Dendritic cell treated with granulocyte-macrophage colony-stimulating factor and Interleukin-4, amounts not matched to agents 40 ng/mL and 50 ng/mL, for 4 days (primary cell): ENCODE measurements at regions not wholly inside any gene's neighbourhood (a gene's known extent, or its start where the extent isn't known, plus 50 kb on each side); places are given as distances from the start of the nearest gene placed in this dataset.
"Not testable (repeated sequence)": the region's sequence is repeated elsewhere in the genome, so short reads cannot be mapped to it uniquely, and the experiment has no call there.

Experiments used
- H3K27ac Mint-ChIP-seq: one replicate; pipeline ENCODE4 v1.8.0; 2022; ENCODE audit warnings: mild to moderate bottlenecking, mixed read lengths
- H3K27me3 Mint-ChIP-seq: one replicate; pipeline ENCODE4 v1.8.0; 2022; ENCODE audit warnings: mild to moderate bottlenecking, mixed read lengths
- H3K36me3 Mint-ChIP-seq: one replicate; pipeline ENCODE4 v1.8.0; 2022; ENCODE audit warnings: low read depth, mixed read lengths
- H3K4me1 Mint-ChIP-seq: one replicate; pipeline ENCODE4 v1.8.0; 2022; ENCODE audit warnings: low read depth, mixed read lengths
- H3K4me3 Mint-ChIP-seq: one replicate; pipeline ENCODE4 v1.8.0; 2022; ENCODE audit warnings: mild to moderate bottlenecking, moderate library complexity, mixed read lengths
- H3K9me3 Mint-ChIP-seq: one replicate; pipeline ENCODE4 v1.8.0; 2022; ENCODE audit warnings: mixed read lengths
- intact Hi-C: fragments of 100-400 bp; cut with micrococcal nuclease; formaldehyde crosslinking; loops from one replicate; pipeline ENCODE4 v1.15.0; 2022

DNA sequence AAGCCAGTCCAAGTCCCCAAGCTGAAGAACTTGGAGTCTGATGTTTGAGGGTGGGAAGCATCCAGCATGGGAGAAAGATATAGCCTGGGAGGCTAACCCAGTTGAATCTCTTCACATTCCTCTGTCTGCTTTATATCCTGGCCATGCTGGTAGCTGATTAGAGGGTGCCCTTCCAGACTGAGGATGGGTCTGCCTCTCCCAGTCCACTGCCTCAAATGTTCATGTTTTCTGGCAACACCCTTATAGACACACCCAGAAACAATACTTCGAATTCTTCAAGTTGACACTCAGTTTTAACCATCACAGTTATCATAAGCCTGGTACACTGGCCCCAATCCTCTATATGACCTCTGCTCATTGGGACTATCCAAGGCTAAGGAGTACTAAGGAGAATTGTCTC lies 124.1 kb upstream of the WDR1 start:
- H3K27me3 Mint-ChIP-seq: peaks cover 19% of the 10 kb centered on the region
- no peak overlapping the region for H3K27ac Mint-ChIP-seq
- no peaks in the 10 kb centered on the region for H3K36me3 Mint-ChIP-seq
- H3K9me3 Mint-ChIP-seq: no peaks in the 10 kb centered on the region
- no peak overlapping the region for H3K4me3 Mint-ChIP-seq
- peaks cover 11% of the 10 kb centered on the region for H3K4me1 Mint-ChIP-seq
- intact Hi-C loops: no loop called here

DNA sequence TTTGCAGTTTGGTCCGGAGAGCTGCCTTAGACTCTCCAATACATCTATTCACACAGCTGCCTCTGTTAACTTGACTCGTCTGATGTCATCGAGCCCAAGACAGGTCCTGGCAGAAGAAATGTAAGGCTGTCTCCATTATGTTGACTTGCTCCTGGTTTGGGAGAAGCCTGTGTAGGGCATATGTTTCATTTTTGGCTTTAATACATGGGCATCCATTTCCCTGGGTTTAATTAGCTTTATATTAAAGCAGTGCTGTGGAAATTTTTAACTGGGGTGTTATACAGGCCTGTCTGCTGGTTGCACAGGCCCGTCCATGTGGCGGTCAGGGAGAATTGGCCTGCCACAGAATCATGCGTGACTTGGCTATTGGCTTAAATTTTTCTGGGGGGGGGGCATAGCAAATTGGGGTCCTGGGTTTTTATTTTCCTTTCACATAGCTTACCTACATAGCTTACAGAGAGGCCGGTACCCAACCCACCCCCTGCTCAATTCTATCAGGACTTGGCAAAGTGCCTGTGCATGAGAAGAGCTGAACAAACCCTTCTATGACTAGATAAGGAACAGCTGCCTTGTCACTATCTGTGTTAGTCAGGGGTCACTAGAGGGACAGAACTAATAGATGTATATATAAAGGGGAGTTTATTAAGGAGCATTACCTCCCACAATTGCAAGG lies 123.5 kb upstream of the WDR1 start:
- peaks cover 22% of the 10 kb centered on the region for H3K27me3 Mint-ChIP-seq
- intact Hi-C loops: no loop called here
- no peaks in the 10 kb centered on the region for H3K9me3 Mint-ChIP-seq
- H3K27ac Mint-ChIP-seq: no peak overlapping the region
- peaks cover 5% of the 10 kb centered on the region for H3K4me1 Mint-ChIP-seq
- H3K4me3 Mint-ChIP-seq: no peak overlapping the region
- no peaks in the 10 kb centered on the region for H3K36me3 Mint-ChIP-seq

DNA sequence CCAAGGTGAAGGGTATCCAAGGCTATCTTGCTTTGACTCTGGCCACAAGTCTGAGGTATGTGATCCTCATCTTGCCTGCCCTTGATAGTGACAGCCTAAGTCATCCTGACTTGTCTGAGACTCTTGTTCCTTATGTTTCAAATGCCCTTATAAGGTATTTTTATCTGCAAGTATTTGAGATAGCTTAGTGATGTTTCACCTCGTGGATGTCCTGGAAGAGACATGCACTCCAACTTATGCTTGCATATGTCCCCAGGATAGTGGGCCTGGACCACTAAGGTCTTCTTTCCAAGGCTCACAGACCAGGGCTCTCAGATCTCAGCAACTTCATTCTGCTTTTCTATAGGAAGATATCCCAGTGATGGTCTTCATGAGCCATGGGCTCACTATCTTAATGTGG lies 120.5 kb upstream of the WDR1 start:
- Mint-ChIP-seq H3K27ac (no peak overlapping the region), H3K4me3 (no peak overlapping the region), H3K27me3 (peaks cover 15% of the 10 kb centered on the region), H3K9me3 (no peaks in the 10 kb centered on the region), H3K4me1 (no peaks in the 10 kb centered on the region), H3K36me3 (no peaks in the 10 kb centered on the region)
- intact Hi-C loops: no loop called here

DNA sequence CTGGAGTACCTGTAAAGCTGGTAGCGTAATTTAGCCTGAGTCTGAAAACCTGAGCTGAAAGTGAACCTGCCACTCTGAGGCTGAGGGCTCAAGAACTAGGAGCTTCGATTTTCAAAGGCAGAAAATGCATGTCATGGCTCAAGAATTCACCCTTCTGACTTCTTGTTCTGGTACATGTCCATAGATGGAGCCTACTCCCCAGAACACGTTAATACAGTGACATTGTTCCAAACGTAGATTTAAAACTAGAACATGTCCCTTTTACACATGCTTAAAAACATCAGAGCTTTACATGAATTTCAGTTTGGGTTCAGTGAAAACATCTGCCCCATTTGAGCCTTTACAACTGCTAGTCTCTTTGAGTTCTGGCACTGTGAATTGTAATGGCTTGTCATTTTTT lies 115.5 kb upstream of the WDR1 start:
- Mint-ChIP-seq H3K36me3 (no peaks in the 10 kb centered on the region), H3K9me3 (no peaks in the 10 kb centered on the region), H3K4me3 (no peak overlapping the region), H3K4me1 (no peaks in the 10 kb centered on the region), H3K27ac (no peak overlapping the region), H3K27me3 (peaks cover 9% of the 10 kb centered on the region)
- intact Hi-C loops: no loop called here

DNA sequence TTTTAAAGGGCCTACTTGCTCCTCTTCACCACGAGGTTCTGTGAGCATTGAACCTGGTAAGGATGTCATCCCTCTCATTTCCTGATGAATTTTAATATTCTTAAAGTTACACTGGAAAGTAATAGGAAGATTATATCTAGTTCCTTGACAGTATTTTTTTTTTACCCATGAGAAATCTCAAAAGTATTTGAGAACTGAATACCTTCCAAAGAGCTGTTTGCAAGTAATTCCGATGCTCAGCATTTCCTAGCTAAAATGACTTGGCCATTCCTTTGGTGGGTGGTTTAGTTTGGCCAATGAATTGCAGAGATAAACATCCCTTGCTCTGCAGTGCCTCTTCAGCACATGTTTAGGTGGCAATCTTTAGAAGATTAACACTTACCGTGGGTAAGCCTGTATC lies 110.2 kb upstream of the WDR1 start:
- Mint-ChIP-seq H3K9me3 (no peaks in the 10 kb centered on the region), H3K4me1 (no peaks in the 10 kb centered on the region), H3K27me3 (no peaks in the 10 kb centered on the region), H3K36me3 (no peaks in the 10 kb centered on the region), H3K4me3 (no peak overlapping the region), H3K27ac (no peak overlapping the region)
- intact Hi-C loops: no loop called here

DNA sequence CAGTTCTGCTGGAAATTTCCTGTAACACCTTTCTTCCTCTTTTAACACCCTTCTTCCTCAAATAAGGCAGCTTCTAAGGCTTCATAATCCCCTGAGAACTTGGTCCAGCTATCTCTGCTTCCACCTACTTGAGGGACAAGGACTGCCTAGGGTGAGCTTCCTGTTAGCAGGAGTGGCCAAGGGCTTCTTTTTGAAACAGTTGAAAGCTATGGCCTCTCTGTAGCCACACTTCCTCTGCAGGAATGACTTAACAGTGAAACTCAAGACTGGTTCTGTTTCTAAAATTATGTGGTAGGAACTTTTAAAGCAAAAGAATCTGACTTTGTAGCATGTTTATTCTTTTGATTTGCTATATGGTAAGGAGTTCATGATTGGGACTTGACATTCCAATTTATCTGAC lies 108.5 kb upstream of the WDR1 start:
- Mint-ChIP-seq H3K4me3 (no peak overlapping the region), H3K36me3 (no peaks in the 10 kb centered on the region), H3K9me3 (no peaks in the 10 kb centered on the region), H3K27me3 (no peaks in the 10 kb centered on the region), H3K27ac (no peak overlapping the region), H3K4me1 (no peaks in the 10 kb centered on the region)
- intact Hi-C loops: no loop called here

DNA sequence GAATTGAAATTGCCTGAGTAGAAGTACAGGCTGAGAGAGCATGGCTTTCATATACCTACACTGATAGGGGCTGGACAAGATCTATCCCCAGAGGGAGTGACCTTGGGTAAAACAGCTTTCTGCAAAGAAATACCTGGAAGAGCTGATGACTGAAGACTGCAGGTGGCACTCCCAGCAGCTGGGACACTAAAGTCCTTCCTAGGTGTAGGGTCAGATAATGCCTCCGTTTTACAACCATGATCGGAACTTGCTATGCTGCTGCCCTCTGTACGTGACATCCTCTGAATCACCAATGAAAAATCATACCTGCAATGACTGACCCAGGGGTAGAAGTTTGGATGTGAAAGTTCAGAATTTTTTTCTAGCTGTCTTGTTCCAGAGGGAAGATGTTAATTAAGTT lies 107.2 kb upstream of the WDR1 start:
- no peak overlapping the region for H3K27ac Mint-ChIP-seq
- H3K4me1 Mint-ChIP-seq: no peaks in the 10 kb centered on the region
- H3K27me3 Mint-ChIP-seq: no peaks in the 10 kb centered on the region
- intact Hi-C loops: no loop called here
- no peak overlapping the region for H3K4me3 Mint-ChIP-seq
- no peaks in the 10 kb centered on the region for H3K9me3 Mint-ChIP-seq
- H3K36me3 Mint-ChIP-seq: no peaks in the 10 kb centered on the region

DNA sequence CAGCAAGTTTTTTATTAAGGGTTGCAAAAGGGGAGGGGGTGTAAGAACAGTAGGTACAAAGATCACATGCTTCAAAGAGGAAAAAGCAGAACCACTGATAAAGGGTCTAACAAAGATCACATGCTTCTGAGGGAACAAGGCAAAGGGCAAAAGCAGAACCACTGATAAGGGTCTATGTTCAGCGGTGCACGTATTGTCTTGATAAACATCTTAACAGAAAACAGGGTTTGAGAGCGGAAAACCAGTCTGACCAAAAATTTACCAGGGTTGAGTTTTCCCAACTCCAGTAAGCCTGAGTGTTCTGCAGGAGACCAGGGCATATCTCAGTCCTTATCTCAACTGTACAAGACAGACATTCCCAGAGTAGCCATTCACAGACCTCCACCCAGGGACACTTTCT lies 96.9 kb upstream of the WDR1 start:
- H3K27ac Mint-ChIP-seq, intact Hi-C loops: not testable (repeated sequence)

DNA sequence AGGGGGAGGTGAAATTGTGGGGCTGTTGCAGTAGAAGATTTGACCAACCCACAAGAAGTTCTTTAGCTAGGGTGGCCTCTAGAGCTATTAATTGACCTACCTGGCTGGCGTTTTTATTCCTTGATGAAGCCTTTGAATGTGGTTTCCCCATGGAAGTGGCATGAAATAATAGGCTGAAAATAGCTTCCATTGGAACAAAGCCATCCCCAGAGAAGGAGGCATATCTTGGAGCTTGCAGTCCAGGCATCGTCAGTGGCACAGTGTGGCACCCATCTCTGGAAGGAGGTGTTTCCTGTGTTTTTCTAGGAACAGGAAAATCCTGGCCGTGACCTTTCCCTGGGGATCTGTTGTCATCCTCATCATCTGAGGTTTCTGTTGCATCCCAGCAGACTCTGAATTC lies 96.3 kb upstream of the WDR1 start:
- Mint-ChIP-seq H3K27ac (no peak overlapping the region), H3K4me3 (no peak overlapping the region), H3K9me3 (no peaks in the 10 kb centered on the region), H3K4me1 (no peaks in the 10 kb centered on the region), H3K27me3 (peaks cover 5% of the 10 kb centered on the region), H3K36me3 (no peaks in the 10 kb centered on the region)
- intact Hi-C loops: no loop called here

More for the DNA sequence above, 96.9 kb upstream of the WDR1 start:
- H3K4me1 Mint-ChIP-seq, H3K27me3 Mint-ChIP-seq, H3K9me3 Mint-ChIP-seq, H3K4me3 Mint-ChIP-seq, H3K36me3 Mint-ChIP-seq: not testable (repeated sequence)

DNA sequence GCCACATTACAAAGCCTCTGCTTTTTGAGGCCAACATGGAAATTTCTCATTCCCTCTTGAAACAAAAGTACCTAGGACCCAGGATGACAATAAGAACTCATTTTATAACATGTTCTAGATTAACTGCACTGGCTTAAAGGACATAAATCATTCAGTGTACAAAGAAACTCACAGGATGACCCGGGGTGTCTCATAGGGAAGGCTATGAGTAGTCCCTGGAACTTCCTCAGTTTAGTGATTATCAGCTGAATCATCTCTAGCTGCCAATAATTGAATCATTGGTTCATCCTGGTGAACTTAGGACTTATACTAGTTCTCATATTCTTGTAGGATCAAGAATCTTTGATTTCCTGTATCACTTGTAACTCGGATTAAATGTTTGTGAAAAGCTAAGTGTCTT lies 95.8 kb upstream of the WDR1 start:
- H3K4me3 Mint-ChIP-seq: no peak overlapping the region
- no peak overlapping the region for H3K27ac Mint-ChIP-seq
- H3K4me1 Mint-ChIP-seq: no peaks in the 10 kb centered on the region
- peaks cover 5% of the 10 kb centered on the region for H3K27me3 Mint-ChIP-seq
- no peaks in the 10 kb centered on the region for H3K9me3 Mint-ChIP-seq
- intact Hi-C loops: no loop called here
- no peaks in the 10 kb centered on the region for H3K36me3 Mint-ChIP-seq

DNA sequence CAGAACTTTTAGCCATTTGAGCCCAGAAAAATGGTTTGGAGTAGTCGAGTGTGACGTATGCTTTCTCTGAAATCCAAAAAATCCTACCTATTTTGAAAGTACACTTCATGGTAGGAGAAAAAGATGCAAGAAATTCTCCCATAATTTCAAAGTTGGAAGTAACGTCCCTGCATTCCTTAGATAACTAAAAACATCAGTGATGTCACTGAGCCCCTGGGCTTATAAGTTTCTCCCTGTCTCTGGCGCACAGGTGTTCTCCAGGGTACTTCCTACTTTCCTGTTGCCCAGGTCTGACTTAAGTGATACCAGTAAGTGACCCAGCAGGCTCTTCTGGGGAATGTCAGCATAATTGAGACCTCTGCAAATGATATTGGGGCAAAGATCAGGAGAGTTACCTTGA lies 90.5 kb upstream of the WDR1 start:
- Mint-ChIP-seq H3K27ac (no peak overlapping the region), H3K36me3 (no peaks in the 10 kb centered on the region), H3K9me3 (no peaks in the 10 kb centered on the region), H3K4me3 (no peak overlapping the region), H3K4me1 (no peaks in the 10 kb centered on the region), H3K27me3 (peaks cover 8% of the 10 kb centered on the region)
- intact Hi-C loops: loop anchor here (10.0 kb wide), 1 partner anchor 48 kb away; no protein-coding TSS in a partner anchor

DNA sequence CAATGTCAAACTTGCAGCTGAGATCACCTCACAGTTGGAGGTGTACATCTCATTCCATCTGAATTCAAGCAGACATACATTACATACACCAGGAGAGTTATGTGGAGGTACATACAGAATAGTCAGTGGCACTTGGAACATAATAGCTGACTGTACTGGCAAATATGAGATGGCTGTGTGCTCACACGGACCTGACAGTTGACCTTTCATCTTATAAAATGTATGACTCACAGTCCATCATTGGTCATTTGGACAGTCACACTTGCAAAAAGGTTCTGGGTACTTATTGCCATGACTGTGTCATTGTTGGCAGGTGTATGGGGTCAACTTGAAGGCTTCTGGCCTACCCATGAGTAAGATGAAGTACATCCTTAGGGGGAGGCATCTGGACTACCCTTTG lies 88.6 kb upstream of the WDR1 start:
- Mint-ChIP-seq H3K36me3 (no peaks in the 10 kb centered on the region), H3K27ac (no peak overlapping the region), H3K27me3 (peaks cover 10% of the 10 kb centered on the region), H3K9me3 (no peaks in the 10 kb centered on the region), H3K4me3 (no peak overlapping the region), H3K4me1 (peaks cover 7% of the 10 kb centered on the region)
- intact Hi-C loops: loop anchor here (10.0 kb wide), 1 partner anchor 50 kb away; no protein-coding TSS in a partner anchor

DNA sequence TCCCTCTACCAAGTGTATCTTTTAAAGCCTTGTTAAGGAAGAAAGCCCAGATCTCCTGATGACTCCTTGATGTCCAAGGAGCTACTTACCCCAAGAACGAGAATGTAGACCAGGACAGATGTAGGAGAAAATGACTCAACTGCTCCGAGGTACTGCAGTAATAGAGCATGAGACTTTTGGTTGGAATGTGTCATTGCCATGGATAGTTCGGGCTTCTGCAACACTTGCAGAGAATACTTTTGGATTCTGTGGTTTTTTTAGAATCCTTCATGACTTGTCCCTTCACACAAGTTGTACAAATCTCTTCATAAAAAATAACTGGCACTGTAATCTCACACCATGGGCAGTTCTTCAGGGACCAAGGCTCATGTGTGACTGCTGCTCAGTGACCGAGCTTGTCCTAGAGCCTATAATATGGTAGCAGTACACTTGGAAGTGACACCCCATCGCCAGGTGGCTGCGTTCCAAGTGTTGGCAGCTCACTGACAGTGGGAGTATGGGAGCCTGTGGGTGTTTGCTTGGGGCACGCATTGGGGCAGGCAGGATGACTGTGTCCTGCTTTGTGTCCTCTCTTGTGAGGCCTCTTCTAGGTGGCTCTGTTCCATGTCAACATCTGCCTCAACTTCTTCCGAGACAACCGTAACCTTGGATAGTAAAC lies 87.9 kb upstream of the WDR1 start:
- Mint-ChIP-seq H3K36me3 (no peaks in the 10 kb centered on the region), H3K9me3 (no peaks in the 10 kb centered on the region), H3K27ac (no peak overlapping the region), H3K4me1 (peaks cover 7% of the 10 kb centered on the region), H3K27me3 (peaks cover 14% of the 10 kb centered on the region), H3K4me3 (no peak overlapping the region)
- intact Hi-C loops: loop anchor here (10.0 kb wide), 1 partner anchor 50 kb away; no protein-coding TSS in a partner anchor

DNA sequence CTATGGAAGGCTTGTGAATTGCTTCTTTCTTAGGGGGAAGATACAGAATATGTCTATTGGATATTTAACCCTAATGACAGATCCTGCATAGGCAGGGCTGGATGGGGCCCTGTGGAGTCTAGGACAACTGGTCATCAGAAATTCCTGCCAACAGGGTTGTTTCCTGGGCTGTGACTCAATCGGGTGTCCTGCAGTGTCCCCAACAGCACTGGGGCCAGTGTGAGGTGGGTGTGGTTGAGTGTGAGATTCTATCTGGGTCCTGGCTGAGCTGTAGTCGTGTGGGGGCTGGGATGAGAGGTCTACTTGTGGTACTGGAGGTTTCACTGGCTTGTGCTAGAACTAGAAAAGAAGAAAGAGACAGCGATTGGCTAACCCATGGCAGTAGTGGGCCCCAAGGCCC lies 87.3 kb upstream of the WDR1 start:
- Mint-ChIP-seq H3K9me3 (no peaks in the 10 kb centered on the region), H3K36me3 (no peaks in the 10 kb centered on the region), H3K27me3 (peaks cover 11% of the 10 kb centered on the region), H3K27ac (no peak overlapping the region), H3K4me3 (no peak overlapping the region), H3K4me1 (peaks cover 7% of the 10 kb centered on the region)
- intact Hi-C loops: loop anchor here (10.0 kb wide), 1 partner anchor 51 kb away; no protein-coding TSS in a partner anchor
